HG03280 (cell line): ENCODE measurements at regions not wholly inside any gene's neighbourhood (a gene's known extent, or its start where the extent isn't known, plus 50 kb on each side); places are given as distances from the start of the nearest gene placed in this dataset.
A peak's percentile ranks its signal among the peaks of the same experiment; 100 is the strongest.

ENCODE experiments used
- ATAC-seq: cut with Tn5 transposase; IDR thresholded peaks from one replicate; pipeline ENCODE4 v1.9.1; 2021; ENCODE audit warnings: mild to moderate bottlenecking, moderate library complexity; ENCODE audit not compliant: unreplicated experiment

DNA sequence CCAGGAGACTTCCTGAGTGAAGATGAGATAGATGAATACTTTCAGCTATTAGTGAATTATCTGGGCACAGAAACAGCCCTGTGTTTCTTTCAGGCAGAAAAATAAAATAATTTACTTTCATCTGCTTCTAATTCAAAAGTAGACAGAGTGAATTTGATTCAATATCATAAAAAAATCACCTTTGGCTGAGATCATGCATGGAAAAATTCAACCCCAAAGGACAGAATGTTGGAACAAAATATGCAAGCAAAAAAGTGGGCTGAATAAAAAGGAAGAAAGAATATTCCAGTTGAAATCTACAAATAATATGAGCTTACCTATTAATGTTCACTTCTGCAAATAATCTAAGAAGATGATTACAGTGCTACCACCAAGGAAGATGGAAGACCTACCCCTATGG is 546.9 kb downstream of the TFAP2B start:
- no peak for ATAC-seq

DNA sequence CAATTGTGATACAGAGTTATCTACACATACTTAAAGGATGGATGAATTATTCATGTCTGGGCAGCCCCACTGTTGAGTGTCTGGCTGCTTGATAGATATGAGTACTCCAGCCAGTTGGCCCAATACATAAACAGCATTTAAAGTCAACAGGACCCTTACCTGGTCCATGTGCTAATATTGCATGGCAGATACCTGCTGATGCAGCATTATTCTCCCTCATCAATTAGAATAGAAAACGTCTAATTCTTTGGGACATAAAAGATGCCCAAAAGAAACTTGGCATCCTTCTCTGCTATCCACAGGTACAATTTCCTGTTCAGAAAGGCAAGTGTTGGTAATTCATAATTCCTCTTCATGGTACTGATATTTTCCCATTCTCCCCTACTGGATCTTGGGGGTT is 550.8 kb downstream of the TFAP2B start:
- ATAC-seq = no peak

DNA sequence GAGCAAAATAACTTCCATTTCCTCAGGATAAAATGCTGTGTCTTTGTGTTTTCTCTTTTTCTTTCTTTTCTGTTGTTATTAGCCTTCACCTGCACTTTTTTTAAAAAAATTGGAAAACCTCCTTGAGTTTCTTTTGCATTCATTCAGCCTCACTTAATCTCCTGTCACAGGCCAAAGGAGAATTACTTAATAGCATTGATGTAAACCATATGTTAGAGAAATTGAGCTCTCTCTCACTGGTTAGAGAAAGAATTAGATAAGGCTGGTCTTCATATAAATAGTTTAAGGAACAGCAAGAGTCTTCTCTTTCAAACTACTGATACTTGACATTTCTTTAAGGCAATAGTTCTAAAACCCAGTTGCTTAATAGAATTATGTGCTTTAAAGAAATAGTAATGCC is 564.2 kb downstream of the TFAP2B start:
- no peak for ATAC-seq

DNA sequence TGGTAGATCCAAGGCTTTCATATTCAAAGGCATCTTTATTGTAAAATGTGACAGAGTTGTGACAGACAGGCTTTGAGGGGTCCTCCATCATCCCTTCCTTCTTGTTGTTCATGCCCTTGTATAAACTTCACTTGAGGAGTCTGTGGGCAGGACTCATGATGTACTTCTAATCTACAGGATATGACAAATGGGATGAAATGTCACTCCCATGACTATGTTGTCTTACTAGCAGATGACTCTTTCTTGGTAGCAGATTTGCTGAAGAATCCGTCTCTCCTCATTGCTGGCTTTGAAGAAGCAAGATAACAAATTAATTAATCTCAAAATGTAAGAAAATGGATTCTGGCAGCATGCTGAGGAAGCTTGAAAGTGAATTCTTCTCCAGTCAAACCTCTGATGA is 566.1 kb downstream of the TFAP2B start:
- ATAC-seq = no peak

DNA sequence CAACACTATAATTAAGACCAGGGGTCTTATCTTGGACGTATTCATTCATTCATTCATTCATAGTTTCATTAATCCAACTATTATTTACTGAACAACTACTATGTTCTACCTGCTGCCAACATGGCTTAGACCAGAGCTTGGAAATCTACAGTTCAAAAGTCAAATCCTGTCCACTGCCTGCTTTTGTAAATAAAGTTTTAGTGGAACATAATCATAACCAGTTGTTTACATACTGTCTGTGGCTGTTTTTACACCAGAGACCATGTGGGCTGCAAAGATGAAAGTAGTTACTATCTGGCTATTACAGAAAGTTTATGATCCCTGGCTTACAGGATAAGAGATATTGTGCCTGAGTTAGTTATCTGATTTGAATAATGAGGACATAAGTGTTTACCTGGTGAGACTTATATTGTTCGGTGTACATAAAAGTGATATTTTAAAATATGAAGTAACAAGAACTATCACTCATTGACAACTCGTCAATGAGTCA is 567.7 kb downstream of the TFAP2B start:
- ATAC-seq = no peak

DNA sequence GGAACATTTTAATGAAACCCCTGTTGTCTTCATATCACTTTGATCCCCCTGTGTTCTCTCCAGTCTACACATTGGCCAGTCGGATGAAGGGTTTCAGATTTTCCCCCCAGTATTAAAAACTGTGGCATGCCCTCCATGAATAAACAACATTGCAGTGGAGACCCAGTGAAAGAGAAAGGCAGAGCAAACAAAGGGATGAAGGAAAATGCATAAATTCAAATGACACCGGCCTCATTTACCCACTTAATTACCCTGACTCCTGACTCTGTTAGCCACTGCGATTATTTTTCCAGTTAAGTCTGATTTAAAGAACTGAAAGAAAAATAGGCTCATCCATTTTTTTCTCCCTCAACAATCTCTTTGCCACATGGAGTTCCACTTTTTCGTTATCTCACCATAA is 569.2 kb downstream of the TFAP2B start:
- no peak for ATAC-seq

DNA sequence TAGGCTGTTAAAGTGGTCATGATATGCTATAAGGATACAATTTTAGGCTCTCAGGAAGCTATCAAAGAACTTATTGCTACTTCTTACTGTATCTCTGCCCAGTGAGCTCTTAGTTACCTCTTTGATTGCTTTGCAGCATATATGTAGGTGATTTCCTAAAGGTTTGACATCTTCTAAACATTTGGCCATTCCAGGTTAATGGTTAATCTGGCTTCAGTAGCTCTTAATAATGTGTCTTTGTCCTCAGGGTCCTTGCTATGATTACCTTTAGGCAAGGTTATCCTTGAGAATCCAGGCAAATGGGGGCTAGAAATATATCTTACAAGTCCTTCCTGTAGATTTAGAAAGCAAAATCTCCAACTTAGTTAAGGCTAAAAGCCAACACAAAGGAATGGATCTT is 575.4 kb downstream of the TFAP2B start:
- ATAC-seq = no peak

DNA sequence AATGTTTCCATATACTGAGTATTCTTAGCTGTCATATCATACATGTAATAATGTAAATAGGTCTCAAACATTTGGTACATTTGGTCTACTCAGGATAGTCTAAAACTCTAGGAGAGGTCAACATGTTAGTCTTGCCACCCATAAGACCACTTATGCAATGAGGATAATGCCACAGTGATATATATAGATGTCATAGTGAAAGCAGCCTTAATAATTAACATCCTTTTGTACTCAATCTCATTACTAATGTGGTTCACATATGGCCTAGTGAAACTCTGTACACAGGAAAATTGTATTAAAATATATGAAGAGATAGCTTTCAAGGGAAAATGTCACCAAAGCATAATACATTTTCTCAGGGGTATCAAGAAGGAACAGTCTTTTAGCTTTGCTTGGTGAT is 577.9 kb downstream of the TFAP2B start:
- ATAC-seq = no peak

DNA sequence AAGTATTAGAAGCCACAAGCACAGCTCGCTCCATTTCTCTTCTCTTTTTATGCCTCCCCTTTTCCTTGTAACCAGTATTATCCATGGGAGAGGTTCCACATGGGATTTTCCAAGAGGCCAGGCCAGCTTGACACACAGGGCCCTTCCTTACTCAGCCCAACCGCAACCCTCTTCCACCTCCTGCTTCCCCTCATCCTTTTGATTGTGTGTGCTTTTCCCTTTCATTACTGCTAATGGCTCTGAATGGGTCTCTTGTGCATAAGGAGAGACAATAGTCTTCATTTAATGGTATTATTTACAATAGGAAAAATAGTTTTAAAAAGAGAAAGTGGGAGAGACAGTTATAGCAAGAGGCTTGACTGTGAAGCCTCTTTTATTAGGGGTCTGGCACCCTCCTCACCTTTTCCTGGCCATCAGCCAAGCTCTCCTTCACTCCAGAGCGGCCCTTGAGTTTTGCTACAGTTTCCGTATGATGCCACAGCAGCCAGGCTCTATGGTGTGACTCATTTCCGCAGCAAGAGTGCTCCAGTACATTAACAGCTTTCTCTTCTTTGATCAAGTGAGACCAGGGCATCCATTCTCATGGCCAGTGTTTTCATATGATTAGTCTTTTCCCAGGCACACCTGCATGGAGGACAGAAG is 579.5 kb downstream of the TFAP2B start:
- ATAC-seq = peak; percentile 64

DNA sequence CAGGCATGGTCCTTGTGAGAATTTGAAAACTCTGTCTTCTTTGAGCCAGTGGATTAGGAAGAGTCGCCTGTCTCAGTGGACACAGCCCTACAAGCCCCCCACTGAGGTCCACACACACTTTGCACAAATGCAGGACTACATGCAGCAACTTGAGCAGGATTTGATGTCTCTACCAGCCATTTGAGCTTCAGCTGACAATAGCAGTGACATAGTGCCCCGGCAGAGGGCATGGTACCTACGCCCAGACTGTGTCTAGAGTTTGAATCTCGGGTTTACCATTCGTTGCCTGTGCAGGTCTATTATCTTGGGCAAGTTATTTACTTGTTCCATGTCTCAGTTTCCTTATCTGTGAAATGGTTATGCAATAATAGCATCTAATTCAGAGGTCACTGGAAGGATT is 580.1 kb downstream of the TFAP2B start:
- peak; percentile 18 for ATAC-seq

DNA sequence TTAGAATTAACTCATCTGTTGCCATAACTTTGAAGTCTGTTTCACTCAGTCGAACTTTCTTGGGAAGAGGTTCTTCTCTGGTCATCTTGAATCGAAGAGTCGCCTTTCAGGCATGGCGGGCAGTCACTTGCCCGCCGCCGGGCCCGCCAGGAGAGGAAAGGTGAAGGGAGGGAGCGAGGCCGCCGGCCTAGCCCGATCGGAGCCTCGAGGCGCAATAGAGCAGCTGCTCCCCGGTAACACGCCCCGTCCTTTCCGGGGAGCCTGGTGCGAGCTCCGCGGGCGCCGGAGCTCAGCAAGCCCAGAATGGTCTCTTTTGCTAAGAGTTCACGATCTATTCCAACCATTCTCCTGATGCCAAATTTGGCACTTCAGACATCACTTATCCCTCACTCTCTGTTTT is 591.8 kb downstream of the TFAP2B start:
- ATAC-seq = no peak

DNA sequence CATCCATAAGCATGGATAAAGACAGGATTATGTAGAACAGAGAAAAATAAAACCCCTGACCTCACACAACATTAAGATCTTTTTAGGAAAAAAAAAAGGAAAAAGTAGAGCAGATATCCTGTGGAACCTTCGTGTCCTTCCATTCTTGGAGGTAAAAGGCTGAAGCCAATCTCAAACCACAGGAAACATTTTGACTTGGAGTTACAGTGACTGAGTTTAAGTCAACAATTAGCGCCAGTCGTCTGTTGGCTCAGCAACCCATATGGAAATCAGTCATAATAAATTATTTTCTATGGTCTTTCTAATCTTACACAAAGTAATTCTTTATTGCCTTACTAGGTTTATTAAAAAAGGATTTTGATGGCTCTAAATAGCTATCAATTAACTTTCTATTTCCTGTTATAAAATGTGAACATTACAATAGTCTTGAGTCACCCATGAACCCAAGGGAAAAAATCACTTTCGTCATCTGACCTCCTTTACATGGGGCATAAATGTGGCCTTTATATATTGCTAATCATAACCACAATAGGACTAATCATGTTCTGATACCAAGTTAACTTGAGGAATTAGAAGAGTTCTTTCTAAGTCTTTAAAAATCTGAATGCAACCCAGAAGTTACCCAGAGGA is 592.9 kb downstream of the TFAP2B start:
- ATAC-seq = no peak

DNA sequence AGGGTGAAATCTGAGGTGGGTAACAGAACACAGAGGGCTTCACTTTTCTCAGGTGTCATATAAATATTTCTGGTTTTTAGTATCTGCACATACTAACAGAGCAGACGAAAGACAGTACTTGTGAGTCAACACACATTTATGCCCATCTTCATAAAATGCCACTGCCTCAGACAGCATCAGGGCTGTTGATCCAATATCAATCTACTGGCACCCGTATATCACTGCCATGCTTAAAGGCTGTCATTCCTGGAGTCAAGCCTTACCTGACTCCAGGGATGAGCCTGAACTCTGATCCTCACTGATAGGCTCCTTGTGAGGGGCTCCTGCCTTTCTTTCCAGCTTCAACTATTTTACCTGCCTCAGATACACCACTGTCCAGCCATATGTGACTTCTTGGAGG is 595.7 kb downstream of the TFAP2B start:
- no peak for ATAC-seq

DNA sequence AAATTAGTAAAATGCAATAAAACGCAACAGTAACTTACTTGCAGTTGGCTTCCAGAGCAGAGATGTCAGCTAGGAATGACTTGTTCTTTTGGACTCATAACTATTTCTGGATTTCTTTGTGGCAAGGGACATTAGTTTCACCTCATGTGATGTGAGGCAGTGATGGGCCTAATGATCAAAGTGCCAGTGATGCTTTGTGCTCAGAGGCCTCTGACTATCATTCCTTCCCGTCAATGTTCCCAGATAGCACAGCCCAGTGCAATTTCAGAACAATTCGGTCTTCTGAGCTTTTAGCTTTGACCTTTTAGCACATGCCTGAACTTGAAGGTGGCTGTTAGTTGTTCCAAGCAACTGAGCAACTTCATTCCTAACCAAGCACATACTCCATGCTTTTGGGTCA is 596.8 kb downstream of the TFAP2B start:
- no peak for ATAC-seq

DNA sequence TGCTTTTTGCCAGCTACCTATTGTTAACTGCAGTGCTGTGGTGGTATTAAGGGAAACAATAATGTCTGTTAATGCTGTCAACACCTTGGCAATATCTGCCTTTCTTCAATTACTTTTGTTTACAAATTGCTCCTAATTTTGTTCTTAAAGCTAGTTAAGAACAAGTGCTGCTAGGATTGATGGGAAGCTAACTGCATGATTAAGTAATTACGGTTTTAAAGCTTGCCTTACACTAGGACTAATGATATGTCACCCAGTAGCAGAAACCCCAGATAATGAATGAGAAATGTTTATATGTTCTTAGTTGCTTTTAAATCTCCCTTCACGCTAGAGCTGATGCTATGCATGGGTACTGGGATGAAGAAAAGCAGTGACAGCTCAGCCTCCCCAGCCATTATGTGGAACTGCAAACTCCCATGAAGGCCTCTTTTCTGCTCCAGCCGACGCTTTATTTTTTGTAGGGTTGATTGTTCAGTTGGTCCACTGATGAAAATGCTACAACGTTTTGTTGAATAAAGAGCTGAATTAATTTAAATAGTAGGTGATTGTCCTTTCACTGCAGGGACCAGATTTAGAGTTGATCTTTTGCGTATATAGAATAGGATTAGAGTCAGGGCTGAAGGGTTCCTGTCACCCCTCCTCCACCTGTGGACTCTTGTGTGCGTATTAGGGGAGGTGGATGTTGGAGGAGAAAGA is 610.5 kb downstream of the TFAP2B start:
- ATAC-seq = no peak

DNA sequence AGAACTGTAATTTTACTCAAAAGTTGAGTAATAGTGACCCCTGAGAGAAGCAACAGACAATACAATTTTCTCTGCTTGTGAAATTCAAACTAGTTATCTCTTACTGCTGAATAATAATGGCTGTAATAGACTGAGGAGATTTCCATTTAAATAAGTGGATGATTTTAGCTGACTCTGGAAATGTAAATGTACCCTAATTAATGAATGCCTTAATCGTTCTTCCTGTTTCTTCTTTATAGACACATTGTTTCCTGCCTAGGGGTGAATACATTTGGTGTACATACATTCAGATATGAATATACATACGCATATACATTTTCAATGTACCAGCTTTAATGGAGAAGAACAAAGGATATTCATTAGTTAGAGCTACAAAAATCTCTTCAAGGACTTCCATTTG is 611.9 kb downstream of the TFAP2B start:
- no peak for ATAC-seq

DNA sequence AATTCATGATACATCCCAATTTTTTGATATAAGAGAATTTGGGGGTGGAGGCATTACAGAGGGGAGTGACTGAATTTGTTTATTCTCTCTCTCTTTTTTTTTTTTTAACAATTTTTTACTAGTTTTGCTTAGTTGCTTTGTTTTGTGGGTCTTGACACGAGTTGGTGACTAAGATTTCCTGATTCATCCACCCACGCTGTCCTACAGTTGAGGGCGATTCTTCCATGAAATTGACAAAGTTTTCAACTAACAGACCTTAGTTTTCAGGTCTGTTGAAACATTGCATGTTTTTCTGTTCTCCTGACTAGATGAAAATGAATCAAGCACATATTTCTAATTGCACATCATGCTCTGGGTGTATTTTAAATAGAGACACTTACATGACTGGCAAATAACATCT is 613.8 kb downstream of the TFAP2B start:
- ATAC-seq = no peak

DNA sequence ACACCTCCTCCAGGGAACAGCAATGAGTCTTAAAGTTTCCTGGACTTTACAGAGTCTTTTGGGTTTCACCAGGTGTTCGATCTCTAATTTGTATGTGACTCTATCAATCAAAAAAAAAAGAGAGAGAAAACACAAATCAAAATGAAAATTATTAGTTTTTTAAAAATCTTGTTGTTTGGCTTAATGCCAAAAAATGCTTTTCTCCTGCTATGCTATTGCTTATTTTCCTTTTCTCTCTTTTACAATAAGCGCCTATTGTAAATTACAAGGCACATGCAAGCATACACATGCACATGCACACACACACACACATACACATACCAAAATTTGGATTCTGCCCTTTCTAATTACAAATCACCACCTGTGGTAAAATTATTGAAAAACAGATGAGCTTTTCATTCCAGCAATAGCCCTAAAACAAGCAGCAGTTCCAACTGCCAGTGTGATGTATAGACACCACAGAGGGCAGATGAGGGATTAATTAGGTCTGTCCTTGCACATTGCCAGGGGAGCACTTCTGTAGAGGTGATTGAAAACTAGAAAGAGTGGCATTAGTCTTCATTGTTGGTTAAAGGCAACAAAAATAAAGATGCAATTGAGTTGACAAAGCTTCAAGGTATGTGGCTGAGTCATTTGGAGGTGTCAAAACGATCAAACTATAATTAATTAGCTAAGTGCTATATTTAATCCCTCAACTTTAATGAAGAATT is 631.7 kb downstream of the TFAP2B start:
- ATAC-seq = no peak

DNA sequence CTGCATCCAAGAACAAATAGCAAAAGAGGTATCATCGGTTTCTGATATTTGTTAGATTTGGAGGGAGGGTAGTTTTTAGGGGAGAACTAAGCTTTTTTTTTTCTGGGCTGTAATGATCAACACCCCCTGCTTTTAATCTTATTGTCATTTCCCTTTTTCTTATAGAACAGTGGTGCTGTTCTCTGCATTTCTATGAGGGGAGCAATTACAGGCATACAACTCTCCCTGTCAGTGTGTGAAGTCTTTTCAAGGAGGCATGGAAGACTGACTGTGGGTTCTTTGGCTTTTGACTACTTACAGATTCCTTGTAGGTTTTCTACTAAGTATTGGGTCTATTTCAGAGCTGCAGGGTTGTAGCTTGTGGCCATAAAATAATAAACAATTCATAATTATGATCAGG is 632.3 kb downstream of the TFAP2B start:
- no peak for ATAC-seq

DNA sequence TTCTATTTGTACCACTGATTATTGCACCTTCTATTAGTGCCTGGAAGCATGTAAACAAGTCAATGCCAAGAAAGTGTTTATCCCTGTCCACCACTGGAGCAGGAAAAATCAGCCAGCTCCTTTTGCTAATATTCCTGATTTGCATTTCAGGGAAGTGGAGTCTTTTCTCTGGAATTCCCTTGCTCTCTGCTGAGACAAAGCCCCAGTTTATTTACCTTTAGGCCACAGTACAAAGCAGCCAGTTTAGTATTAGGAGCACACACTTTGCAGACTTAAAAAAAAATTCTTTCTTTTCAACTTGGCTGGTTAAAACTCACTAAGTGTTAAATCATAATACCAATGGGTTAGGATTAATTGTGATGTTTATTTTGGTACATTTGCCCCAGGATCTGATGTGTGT is 631.1 kb downstream of the PKHD1 start:
- no peak for ATAC-seq

DNA sequence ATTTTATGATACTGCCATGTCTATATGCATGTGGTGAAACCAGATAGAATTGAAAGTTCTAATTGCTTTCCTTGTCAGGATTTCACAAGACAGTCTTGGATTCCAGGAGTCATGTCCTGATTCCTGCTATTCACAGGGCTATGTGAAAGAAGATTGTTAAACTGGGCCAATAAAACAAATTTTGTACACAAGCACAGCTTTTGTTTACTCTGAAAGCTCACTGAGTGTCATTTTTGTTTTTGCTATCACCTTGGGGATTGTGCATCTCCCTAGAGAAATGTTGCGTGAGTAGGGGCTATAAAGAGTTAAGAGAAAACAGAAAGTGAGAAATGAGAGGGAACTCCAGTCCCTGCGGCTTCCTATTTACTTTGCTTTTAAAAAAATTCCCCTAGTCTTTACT is 627.5 kb downstream of the PKHD1 start:
- ATAC-seq = peak; percentile 90

DNA sequence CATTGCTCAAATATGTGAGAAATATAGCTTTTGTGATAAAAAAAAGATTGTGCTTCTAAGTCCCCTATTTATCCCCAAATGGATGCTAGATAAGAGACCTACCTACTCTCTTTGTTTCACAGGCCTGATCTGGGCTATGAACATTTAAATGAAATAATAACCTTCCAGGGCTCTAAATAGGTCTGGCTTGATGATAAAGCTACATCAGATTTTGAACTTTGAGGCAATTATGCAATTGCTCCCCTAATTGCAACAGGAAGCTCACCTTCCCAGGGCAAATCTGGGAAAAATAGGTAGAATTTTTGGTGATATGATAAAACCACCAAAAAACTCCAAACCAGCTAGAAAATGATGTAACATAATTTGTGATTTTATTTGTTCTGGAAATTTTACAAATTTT is 624.5 kb downstream of the PKHD1 start:
- ATAC-seq = no peak
